ENCODE measurements at regions not wholly inside any gene's neighbourhood (a gene's known extent, or its start where the extent isn't known, plus 50 kb on each side); places are given as distances from the start of the nearest gene placed in this dataset.

DNA sequence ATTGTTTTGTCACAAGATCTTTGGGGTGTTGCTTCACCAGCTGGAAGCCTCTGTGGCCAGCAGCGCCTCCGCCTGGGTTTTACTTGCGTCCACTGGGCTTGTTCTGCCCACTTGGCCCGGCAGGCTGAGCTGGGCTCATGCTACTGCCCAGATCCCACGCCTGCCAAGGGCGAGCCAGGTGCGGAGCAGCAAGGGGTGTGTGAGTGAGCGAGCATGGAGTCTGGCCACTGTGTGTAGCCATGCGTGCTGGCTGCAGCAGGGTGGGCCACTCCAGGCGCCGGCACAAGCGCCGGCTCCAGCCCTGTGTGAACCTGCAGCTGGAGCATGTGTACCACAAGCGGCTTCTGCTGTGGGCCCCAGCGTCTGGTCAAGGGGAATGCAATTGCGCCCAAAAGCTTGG lies 416.5 kb upstream of the RGMA start:
- intact Hi-C loops (cut with DNase I): no loop called here
- Histone ChIP-seq H3K27ac (no peak overlapping the region), H3K36me3 (no peaks in the 10 kb centered on the region), H3K9me3 (no peaks in the 10 kb centered on the region), H3K4me3 (no peak overlapping the region), H3K27me3 (no peaks in the 10 kb centered on the region), H3K4me1 (no peaks in the 10 kb centered on the region)
- no peak for ATAC-seq
- 91 to 97% methylated on average over 16 of the region's 16 CpGs for WGBS, 2 donors
- no peak for DNase-seq
- FAIRE-seq: no peak
- TF ChIP-seq, protein P1, sequence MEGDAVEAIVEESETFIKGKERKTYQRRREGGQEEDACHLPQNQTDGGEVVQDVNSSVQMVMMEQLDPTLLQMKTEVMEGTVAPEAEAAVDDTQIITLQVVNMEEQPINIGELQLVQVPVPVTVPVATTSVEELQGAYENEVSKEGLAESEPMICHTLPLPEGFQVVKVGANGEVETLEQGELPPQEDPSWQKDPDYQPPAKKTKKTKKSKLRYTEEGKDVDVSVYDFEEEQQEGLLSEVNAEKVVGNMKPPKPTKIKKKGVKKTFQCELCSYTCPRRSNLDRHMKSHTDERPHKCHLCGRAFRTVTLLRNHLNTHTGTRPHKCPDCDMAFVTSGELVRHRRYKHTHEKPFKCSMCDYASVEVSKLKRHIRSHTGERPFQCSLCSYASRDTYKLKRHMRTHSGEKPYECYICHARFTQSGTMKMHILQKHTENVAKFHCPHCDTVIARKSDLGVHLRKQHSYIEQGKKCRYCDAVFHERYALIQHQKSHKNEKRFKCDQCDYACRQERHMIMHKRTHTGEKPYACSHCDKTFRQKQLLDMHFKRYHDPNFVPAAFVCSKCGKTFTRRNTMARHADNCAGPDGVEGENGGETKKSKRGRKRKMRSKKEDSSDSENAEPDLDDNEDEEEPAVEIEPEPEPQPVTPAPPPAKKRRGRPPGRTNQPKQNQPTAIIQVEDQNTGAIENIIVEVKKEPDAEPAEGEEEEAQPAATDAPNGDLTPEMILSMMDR (IDR thresholded peaks at IDR 0.05): no peak

DNA sequence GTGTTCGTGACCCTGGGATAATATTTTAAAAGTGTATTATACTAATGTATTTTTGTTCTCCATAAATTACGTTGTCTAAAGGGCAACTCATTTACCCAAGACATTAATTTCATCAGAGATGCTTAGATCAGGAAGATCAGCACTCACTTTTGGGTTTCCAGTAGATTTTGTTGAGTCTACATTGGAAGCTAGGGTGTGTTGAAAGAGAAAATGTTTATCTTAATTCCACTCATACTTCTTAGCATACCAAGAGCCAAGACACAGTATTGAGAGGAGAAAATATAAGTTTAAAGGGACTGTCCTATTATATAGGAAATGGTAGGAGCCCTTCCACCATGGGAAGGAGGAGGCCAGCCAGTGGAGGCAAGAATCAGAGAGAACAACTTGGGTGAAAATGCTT lies 412.9 kb upstream of the RGMA start:
- H3K4me3 ChIP-seq: no peak overlapping the region
- intact Hi-C loops (cut with DNase I): no loop called here
- no peaks in the 10 kb centered on the region for H3K36me3 ChIP-seq
- no peak for FAIRE-seq
- H3K9me3 ChIP-seq: no peaks in the 10 kb centered on the region
- WGBS, 2 donors: 83 to 96% methylated on average over 2 of the region's 2 CpGs
- no peaks in the 10 kb centered on the region for H3K27me3 ChIP-seq
- no peak for DNase-seq
- ATAC-seq: no peak
- H3K4me1 ChIP-seq: no peaks in the 10 kb centered on the region
- TF ChIP-seq, protein P1 (IDR thresholded peaks at IDR 0.05): no peak
- H3K27ac ChIP-seq: no peak overlapping the region

DNA sequence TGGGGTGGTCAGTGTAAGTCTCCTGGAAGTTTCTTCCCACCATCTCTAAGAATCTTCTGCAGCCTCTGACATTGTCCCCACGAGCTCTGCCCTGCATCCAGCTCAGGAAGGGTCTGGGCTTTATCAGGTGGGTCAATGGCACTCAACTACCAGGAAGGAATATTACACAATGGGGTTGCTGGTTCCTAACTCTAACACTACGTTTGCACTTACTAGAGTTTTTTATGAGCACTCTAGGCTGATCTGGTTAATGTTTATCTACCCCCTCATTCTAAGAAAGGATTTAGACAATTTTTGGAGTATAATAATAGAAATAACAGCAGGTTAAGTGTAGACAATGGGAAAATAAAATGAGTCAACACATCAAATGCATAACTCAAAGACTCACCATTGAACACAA lies 411.1 kb upstream of the RGMA start:
- Histone ChIP-seq H3K4me1 (no peaks in the 10 kb centered on the region), H3K9me3 (no peaks in the 10 kb centered on the region), H3K27me3 (no peaks in the 10 kb centered on the region), H3K27ac (no peak overlapping the region), H3K4me3 (no peak overlapping the region), H3K36me3 (no peaks in the 10 kb centered on the region)
- WGBS, 2 donors: 48 to 51% methylated on average over 2 of the region's 2 CpGs
- FAIRE-seq: no peak
- no peak for ATAC-seq
- TF ChIP-seq, protein P1 (IDR thresholded peaks at IDR 0.05): no peak
- DNase-seq: no peak
- intact Hi-C loops (cut with DNase I): no loop called here

DNA sequence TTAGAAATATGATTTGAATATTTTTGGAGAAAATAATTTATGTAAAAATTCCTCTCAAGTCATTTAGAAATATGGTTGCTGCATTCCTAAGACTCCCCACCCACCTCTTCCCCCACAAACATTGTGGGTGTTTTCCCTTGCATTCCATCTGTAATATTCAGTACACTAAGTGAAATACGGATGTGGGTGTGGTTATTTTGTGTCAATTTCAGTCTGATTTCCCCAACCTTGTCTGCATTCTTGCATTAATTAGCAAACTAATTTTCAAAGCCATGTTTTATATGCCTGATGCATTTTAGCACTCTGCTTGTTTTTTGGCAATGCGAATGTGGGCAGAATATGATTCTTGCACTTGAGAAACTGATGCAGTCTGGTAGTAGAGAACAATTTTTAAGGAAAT lies 408.3 kb upstream of the RGMA start:
- no peak for DNase-seq
- H3K36me3 ChIP-seq: no peaks in the 10 kb centered on the region
- H3K27me3 ChIP-seq: no peaks in the 10 kb centered on the region
- H3K27ac ChIP-seq: no peak overlapping the region
- intact Hi-C loops (cut with DNase I): no loop called here
- no peak overlapping the region for H3K4me3 ChIP-seq
- H3K9me3 ChIP-seq: no peaks in the 10 kb centered on the region
- ATAC-seq: no peak
- H3K4me1 ChIP-seq: no peaks in the 10 kb centered on the region
- TF ChIP-seq, protein P1 (IDR thresholded peaks at IDR 0.05): no peak
- 81 to 85% methylated on average over 2 of the region's 2 CpGs for WGBS, 2 donors
- no peak for FAIRE-seq

DNA sequence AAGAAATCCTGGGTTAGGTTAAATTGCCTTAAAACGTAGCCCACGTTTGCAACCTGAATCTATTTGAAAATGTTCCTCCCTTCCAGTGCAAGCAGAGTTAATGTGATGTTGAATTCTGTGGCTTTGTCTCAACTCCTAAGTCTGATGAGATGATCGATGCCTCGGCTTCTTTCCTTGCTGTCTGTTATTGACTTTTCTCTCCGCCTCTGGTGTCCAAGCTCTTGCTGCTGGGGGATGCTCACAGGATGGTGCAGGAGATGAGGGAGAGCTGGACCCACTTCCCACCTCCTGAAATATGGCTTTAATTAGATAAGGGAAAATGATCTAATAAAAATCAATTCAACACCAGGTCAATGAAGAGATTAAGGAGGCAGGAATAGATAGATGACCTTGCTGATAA lies 407.9 kb upstream of the RGMA start:
- Histone ChIP-seq H3K4me3 (no peak overlapping the region), H3K27ac (no peak overlapping the region), H3K36me3 (no peaks in the 10 kb centered on the region), H3K9me3 (no peaks in the 10 kb centered on the region), H3K4me1 (no peaks in the 10 kb centered on the region), H3K27me3 (no peaks in the 10 kb centered on the region)
- intact Hi-C loops (cut with DNase I): no loop called here
- 55 to 63% methylated on average over 5 of the region's 5 CpGs for WGBS, 2 donors
- FAIRE-seq (no peak), DNase-seq (no peak), ATAC-seq (no peak)
- TF ChIP-seq, protein P1 (IDR thresholded peaks at IDR 0.05): no peak
